Mesendoderm (in vitro differentiated cells): ENCODE measurements at regions not wholly inside any gene's neighbourhood (a gene's known extent, or its start where the extent isn't known, plus 50 kb on each side); places are given as distances from the start of the nearest gene placed in this dataset.

ENCODE experiments used
- DNase-seq: peaks from one replicate; pipeline ENCODE4 v3.0.0; 2013
- H2AK5ac ChIP-seq: 2 replicates; pipeline ENCODE4 v1.6.1; 2013; ENCODE audit warnings: low read length, inconsistent platforms
- H2BK120ac ChIP-seq: 2 replicates; pipeline ENCODE4 v1.6.1; 2013; ENCODE audit warnings: low read depth, mild to moderate bottlenecking, low read length, moderate library complexity, mixed read lengths
- H2BK15ac ChIP-seq: replicated peaks from 2 replicates; pipeline ENCODE4 v1.6.1; 2013; ENCODE audit warnings: low read depth, mild to moderate bottlenecking, moderate library complexity
- H2BK5ac ChIP-seq: 2 replicates; pipeline ENCODE4 v1.6.1; 2013; ENCODE audit warnings: low read length, inconsistent platforms
- H3K18ac ChIP-seq: 2 replicates; pipeline ENCODE4 v1.6.1; 2013; ENCODE audit warnings: mild to moderate bottlenecking, low read length, mixed read lengths
- H3K23ac ChIP-seq: one replicate; pipeline ENCODE4 v1.6.1; 2013; ENCODE audit warnings: low read length
- H3K27ac ChIP-seq: 2 replicates; pipeline ENCODE4 v1.5.1; 2013; ENCODE audit warnings: low read depth, mild to moderate bottlenecking, inconsistent platforms, low read length, moderate library complexity
- H3K27me3 ChIP-seq: 2 replicates; pipeline ENCODE4 v1.6.1; 2013; ENCODE audit warnings: low read length, control low read depth, mild to moderate bottlenecking, inconsistent platforms; ENCODE audit not compliant: insufficient read depth, poor library complexity
- H3K36me3 ChIP-seq: 2 replicates; pipeline ENCODE4 v1.6.1; 2013; ENCODE audit warnings: low read length, inconsistent platforms; ENCODE audit not compliant: control insufficient read depth, insufficient read depth
- H3K4ac ChIP-seq: one replicate; pipeline ENCODE4 v1.6.1; 2013; ENCODE audit warnings: low read depth, mild to moderate bottlenecking, low read length, moderate library complexity
- H3K4me1 ChIP-seq: 2 replicates; pipeline ENCODE4 v1.6.1; 2013; ENCODE audit warnings: low read depth, low read length, inconsistent platforms; ENCODE audit not compliant: control insufficient read depth
- H3K4me2 ChIP-seq: 2 replicates; pipeline ENCODE4 v1.6.1; 2013; ENCODE audit warnings: low read length
- H3K4me3 ChIP-seq: 2 replicates; pipeline ENCODE4 v1.5.1; 2013; ENCODE audit warnings: mild to moderate bottlenecking, low read length
- H3K56ac ChIP-seq: one replicate; pipeline ENCODE4 v1.6.1; 2013; ENCODE audit warnings: low read length
- H3K79me1 ChIP-seq: 2 replicates; pipeline ENCODE4 v1.6.1; 2013; ENCODE audit warnings: low read length, inconsistent platforms
- H3K79me2 ChIP-seq: 2 replicates; pipeline ENCODE4 v1.6.1; 2013; ENCODE audit warnings: mild to moderate bottlenecking, low read length; ENCODE audit not compliant: control insufficient read depth, insufficient read depth
- H3K9ac ChIP-seq: 2 replicates; pipeline ENCODE4 v1.6.1; 2013; ENCODE audit warnings: low read length, inconsistent platforms
- H4K5ac ChIP-seq: one replicate; pipeline ENCODE4 v1.6.1; 2013; ENCODE audit warnings: low read length
- H4K8ac ChIP-seq: one replicate; pipeline ENCODE4 v1.6.1; 2013; ENCODE audit warnings: low read depth, mild to moderate bottlenecking, control low read depth, low read length, moderate library complexity
- WGBS: extraction: QIAGEN DNeasy Blood & Tissue Kit; methylation state at CpG from one replicate; pipeline ENCODE4 v1.1.7; 2013; ENCODE audit warnings: low lambda C conversion rate, missing lambda C conversion rate; ENCODE audit not compliant: insufficient coverage; ENCODE audit errors: extremely low coverage; 5-methylcytosine and 5-hydroxymethylcytosine counted together

DNA sequence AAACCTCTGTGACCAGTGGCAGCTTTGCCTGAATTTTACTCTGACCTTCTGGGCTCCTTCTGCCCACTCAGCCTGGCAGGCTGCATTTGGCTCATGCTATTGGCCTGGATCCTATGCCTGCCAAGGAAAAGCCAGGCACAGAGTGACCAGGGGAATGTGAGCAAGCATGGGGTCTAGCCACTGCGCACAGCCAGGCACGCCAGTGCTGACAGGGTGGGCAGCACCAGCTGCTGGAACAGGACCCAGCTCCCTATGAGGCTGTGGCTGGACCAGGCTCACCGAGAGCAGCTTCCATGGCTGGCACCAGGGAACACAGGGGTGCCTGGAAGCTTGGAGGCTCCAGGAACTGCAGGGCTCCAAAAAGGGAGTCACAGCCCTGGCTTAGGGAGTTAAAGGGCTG, 311.5 kb upstream of the SYT4 start:
- H3K4me1 ChIP-seq: no peaks in the 10 kb centered on the region
- DNase-seq: no peak
- no CpG with 5 or more reads among the region's 3 CpGs for whole genome bisulfite sequencing
- no peak overlapping the region for H3K4me2 ChIP-seq
- no peaks in the 10 kb centered on the region for H3K79me1 ChIP-seq
- no peak overlapping the region for H2AK5ac ChIP-seq
- H4K5ac ChIP-seq: no peak overlapping the region
- H3K36me3 ChIP-seq: no peaks in the 10 kb centered on the region
- H2BK5ac ChIP-seq: no peak overlapping the region
- H3K27ac ChIP-seq: no peak overlapping the region
- H2BK15ac ChIP-seq: no peak overlapping the region
- H4K8ac ChIP-seq: no peak overlapping the region
- H3K79me2 ChIP-seq: no peaks in the 10 kb centered on the region
- H3K4ac ChIP-seq: no peak overlapping the region
- no peak overlapping the region for H3K9ac ChIP-seq
- H3K56ac ChIP-seq: no peak overlapping the region
- H3K23ac ChIP-seq: no peak overlapping the region
- H3K4me3 ChIP-seq: no peak overlapping the region
- H2BK120ac ChIP-seq: no peak overlapping the region
- no peak overlapping the region for H3K18ac ChIP-seq
- no peaks in the 10 kb centered on the region for H3K27me3 ChIP-seq

DNA sequence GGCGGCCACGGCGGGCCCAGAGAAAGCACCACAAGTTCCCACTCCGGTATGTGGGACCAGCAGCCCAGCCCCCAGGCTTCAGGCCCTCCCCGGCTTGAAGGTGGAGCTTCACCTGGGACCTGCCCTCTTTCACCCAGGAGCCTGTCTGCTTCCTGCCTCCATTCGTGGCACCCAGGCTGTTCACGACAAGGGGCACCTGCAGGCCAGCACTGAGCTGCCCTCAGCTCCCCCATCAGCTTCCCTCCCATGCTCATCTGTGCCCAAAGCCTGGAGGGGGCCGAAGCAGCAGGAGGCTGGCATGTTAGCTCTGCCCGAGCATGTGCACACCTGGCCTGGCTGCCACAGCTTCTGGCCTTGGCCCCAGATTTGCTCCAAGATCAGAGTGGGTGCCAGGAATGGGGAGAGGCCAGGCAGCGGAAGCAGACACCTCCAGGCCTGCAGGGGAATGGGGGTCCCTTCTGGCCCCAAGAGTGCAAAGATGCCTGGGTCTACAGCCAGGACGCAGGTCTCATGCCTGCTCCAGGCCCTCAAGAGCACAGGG, 312.4 kb upstream of the SYT4 start:
- Histone ChIP-seq H3K18ac (no peak overlapping the region), H3K56ac (no peak overlapping the region), H2BK120ac (no peak overlapping the region), H4K5ac (no peak overlapping the region), H3K27me3 (no peaks in the 10 kb centered on the region), H3K36me3 (no peaks in the 10 kb centered on the region), H3K79me1 (no peaks in the 10 kb centered on the region), H2BK15ac (no peak overlapping the region), H3K9ac (no peak overlapping the region), H2BK5ac (no peak overlapping the region), H4K8ac (no peak overlapping the region), H3K23ac (no peak overlapping the region), H3K27ac (no peak overlapping the region), H3K4me1 (no peaks in the 10 kb centered on the region), H3K4me2 (no peak overlapping the region), H3K79me2 (no peaks in the 10 kb centered on the region), H3K4ac (no peak overlapping the region), H3K4me3 (no peak overlapping the region), H2AK5ac (no peak overlapping the region)
- no CpG with 5 or more reads among the region's 11 CpGs for WGBS
- DNase-seq: no peak

DNA sequence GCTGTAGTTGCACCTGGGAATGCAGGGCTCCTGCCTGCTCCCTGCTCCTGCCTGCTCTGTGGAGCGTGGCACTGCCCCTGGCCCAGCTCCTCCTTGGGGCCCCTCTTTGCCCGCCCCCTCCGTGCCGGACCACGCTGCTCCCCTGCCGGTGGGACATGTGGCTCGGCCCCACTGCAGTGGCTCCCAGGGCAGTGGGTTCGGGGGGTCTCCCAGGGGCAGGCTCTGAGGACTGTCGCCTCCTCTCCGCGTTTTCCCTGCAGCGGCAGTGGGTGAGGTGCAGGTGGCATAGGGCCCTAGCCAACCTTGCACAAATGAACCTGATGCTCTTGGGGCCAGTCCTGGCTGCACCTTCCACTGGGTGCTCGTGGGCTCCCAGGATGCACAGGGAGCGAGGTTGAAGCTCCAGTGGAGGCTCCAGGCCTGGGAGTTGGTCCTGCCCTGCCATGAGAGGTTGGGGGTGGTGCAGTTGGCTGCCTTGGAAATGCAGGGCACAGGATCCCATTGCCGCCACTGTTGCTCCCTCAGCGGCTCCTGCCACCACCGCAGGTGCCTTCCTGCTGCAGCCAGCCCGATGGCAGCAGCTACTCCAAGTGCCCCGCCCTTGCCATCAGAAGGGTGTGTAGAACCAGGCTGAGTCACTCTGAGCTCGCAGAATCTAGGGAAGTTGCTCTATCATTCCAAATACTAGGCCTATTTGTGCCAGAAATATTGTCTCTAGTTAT, 313.1 kb upstream of the SYT4 start:
- H3K23ac ChIP-seq: no peak overlapping the region
- no peaks in the 10 kb centered on the region for H3K36me3 ChIP-seq

DNA sequence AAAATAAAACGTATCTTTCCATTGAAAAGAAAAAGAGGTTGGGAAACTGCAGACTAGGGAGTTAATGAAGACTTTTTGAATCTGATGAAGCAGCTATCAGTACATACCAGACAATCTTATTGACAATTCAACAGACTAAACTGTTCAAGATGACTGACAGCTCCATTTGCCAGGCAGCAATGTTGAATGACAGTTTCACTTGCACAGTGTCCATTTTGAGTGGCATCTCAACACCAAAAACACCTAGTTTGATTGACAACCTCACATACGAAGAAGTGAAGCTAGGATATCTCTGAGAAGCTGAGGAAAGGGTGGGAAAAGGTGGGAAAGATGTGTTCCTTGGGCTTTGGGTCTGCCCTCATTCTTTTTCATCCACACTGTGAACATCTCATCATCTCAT, 315.0 kb upstream of the SYT4 start:
- Histone ChIP-seq H3K23ac (no peak overlapping the region), H3K79me1 (no peaks in the 10 kb centered on the region), H4K8ac (no peak overlapping the region), H3K79me2 (no peaks in the 10 kb centered on the region), H3K36me3 (no peaks in the 10 kb centered on the region), H3K27ac (no peak overlapping the region), H2BK15ac (no peak overlapping the region), H3K4me3 (no peak overlapping the region), H3K9ac (no peak overlapping the region), H3K4me2 (no peak overlapping the region), H2BK5ac (no peak overlapping the region), H2BK120ac (no peak overlapping the region), H4K5ac (no peak overlapping the region), H2AK5ac (no peak overlapping the region), H3K27me3 (no peaks in the 10 kb centered on the region), H3K56ac (no peak overlapping the region), H3K4ac (no peak overlapping the region), H3K18ac (no peak overlapping the region), H3K4me1 (no peaks in the 10 kb centered on the region)
- no peak for DNase-seq
- no CpG with 5 or more reads among the region's 2 CpGs for WGBS

More for the DNA sequence above, 313.1 kb upstream of the SYT4 start:
- no CpG with 5 or more reads among the region's 20 CpGs for WGBS
- Histone ChIP-seq H3K18ac (no peak overlapping the region), H3K79me1 (no peaks in the 10 kb centered on the region), H4K8ac (no peak overlapping the region), H2BK15ac (no peak overlapping the region), H4K5ac (no peak overlapping the region), H3K4me1 (no peaks in the 10 kb centered on the region), H3K9ac (no peak overlapping the region), H2BK120ac (no peak overlapping the region), H2AK5ac (no peak overlapping the region), H2BK5ac (no peak overlapping the region), H3K27me3 (no peaks in the 10 kb centered on the region), H3K4me3 (no peak overlapping the region), H3K27ac (no peak overlapping the region), H3K56ac (no peak overlapping the region), H3K4me2 (no peak overlapping the region), H3K79me2 (no peaks in the 10 kb centered on the region), H3K4ac (no peak overlapping the region)
- DNase-seq: no peak

DNA sequence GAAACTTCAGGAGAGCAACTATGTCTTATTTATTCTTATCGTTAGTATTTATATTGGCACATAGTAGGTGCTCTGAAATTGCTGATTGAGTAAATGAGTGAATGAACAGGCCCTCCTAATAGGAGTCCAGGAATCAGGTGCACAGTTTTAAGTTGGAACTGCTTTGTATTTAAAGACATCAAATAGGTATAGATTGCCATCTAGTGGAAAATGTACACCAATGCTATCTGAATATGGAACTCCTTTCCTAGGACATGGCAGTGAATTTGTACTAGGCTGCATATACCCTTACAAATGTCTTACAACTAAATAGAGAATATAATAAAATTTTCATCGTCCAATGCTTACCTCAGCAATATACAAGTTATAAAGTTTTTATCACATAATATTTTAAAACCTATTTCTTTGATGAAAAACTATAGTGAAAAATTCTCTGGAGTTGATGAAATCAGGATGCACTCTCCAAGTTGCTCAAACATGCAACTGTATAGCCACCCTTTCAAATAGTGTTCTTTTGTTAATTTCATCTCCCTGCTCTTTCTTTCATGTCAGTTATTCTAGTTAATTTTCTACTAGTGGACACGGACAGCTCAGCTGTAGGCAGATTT, 318.9 kb upstream of the SYT4 start:
- Histone ChIP-seq H3K27me3 (no peaks in the 10 kb centered on the region), H3K36me3 (no peaks in the 10 kb centered on the region), H2AK5ac (no peak overlapping the region), H3K4ac (no peak overlapping the region), H3K23ac (no peak overlapping the region), H2BK15ac (no peak overlapping the region), H3K4me3 (no peak overlapping the region), H3K18ac (no peak overlapping the region), H3K4me2 (no peak overlapping the region), H3K9ac (no peak overlapping the region), H3K56ac (no peak overlapping the region), H3K79me1 (no peaks in the 10 kb centered on the region), H2BK5ac (no peak overlapping the region), H3K4me1 (no peaks in the 10 kb centered on the region), H3K79me2 (no peaks in the 10 kb centered on the region), H3K27ac (no peak overlapping the region), H2BK120ac (no peak overlapping the region), H4K8ac (no peak overlapping the region), H4K5ac (no peak overlapping the region)
- WGBS: 80% methylated on average over 1 of the region's 3 CpGs
- DNase-seq: no peak
